GM12892 (cell line): ENCODE measurements at regions not wholly inside any gene's neighbourhood (a gene's known extent, or its start where the extent isn't known, plus 50 kb on each side); places are given as distances from the start of the nearest gene placed in this dataset.

Source experiments
- POLR2A ChIP-seq: IDR thresholded peaks from 2 replicates; pipeline ENCODE4 v1.6.1; 2011; ENCODE audit warnings: low read depth, low read length, control low read depth
- POLR2AphosphoS5 ChIP-seq: IDR thresholded peaks from 2 replicates; pipeline ENCODE4 v1.6.1; 2011; ENCODE audit warnings: low read depth, low read length, control low read depth
- TAF1 ChIP-seq: IDR thresholded peaks from 2 replicates; pipeline ENCODE4 v1.6.1; 2011; ENCODE audit warnings: low read depth, mild to moderate bottlenecking, control low read depth, low read length, borderline replicate concordance

- TF ChIP-seq POLR2AphosphoS5 = no peak
- TF ChIP-seq POLR2A = no peak
- TF ChIP-seq TAF1 = no peak
Observed at GRCh38 chr9:108108852-108109448, 619.4 kb upstream of the KLF4 start.
